H9 (cell line): ENCODE measurements at regions not wholly inside any gene's neighbourhood (a gene's known extent, or its start where the extent isn't known, plus 50 kb on each side); places are given as distances from the start of the nearest gene placed in this dataset.

Source experiments
- DNase-seq: peaks from one replicate; pipeline ENCODE4 v3.0.0-alpha.2; 2017
- H2AFZ ChIP-seq: one replicate; pipeline ENCODE4 v1.6.1; 2013; ENCODE audit warnings: mild to moderate bottlenecking, low read length, control low read depth, moderate library complexity
- H2AK5ac ChIP-seq: 2 replicates; pipeline ENCODE4 v1.6.1; 2013; ENCODE audit warnings: low read length, control low read depth, mixed read lengths; ENCODE audit not compliant: insufficient read length
- H2BK120ac ChIP-seq: one replicate; pipeline ENCODE4 v1.6.1; 2013; ENCODE audit warnings: low read depth, mild to moderate bottlenecking, low read length, control low read depth, inconsistent platforms; ENCODE audit not compliant: poor library complexity, severe bottlenecking
- H2BK12ac ChIP-seq: 2 replicates; pipeline ENCODE4 v1.6.1; 2013; ENCODE audit warnings: low read length, control low read depth, mixed read lengths, low read depth; ENCODE audit not compliant: insufficient read length
- H2BK15ac ChIP-seq: 2 replicates; pipeline ENCODE4 v1.6.1; 2013; ENCODE audit warnings: low read depth, low read length, control low read depth
- H2BK20ac ChIP-seq: one replicate; pipeline ENCODE4 v1.6.1; 2013; ENCODE audit warnings: low read depth, mild to moderate bottlenecking, low read length, control low read depth, inconsistent platforms; ENCODE audit not compliant: poor library complexity, severe bottlenecking
- H2BK5ac ChIP-seq: 2 replicates; pipeline ENCODE4 v1.6.1; 2013; ENCODE audit warnings: low read length, control low read depth, mixed read lengths; ENCODE audit not compliant: insufficient read length
- H3K14ac ChIP-seq: 2 replicates; pipeline ENCODE4 v1.6.1; 2013; ENCODE audit warnings: low read length, control low read depth; ENCODE audit not compliant: insufficient read depth
- H3K18ac ChIP-seq: 2 replicates; pipeline ENCODE4 v1.6.1; 2013; ENCODE audit warnings: low read depth, mild to moderate bottlenecking, mixed read lengths, low read length, control low read depth; ENCODE audit not compliant: insufficient read length
- H3K23ac ChIP-seq: 2 replicates; pipeline ENCODE4 v1.6.1; 2013; ENCODE audit warnings: low read length, control low read depth, mixed read lengths, low read depth; ENCODE audit not compliant: insufficient read length
- H3K23me2 ChIP-seq: 2 replicates; pipeline ENCODE4 v1.6.1; 2013; ENCODE audit warnings: low read depth, mild to moderate bottlenecking, mixed read lengths, low read length, control low read depth; ENCODE audit not compliant: insufficient read length, poor library complexity, severe bottlenecking
- H3K27ac ChIP-seq: 2 replicates; pipeline ENCODE4 v1.5.1; 2013; ENCODE audit warnings: low read length, control low read depth, mixed read lengths, low read depth; ENCODE audit not compliant: insufficient read length
- H3K27me3 ChIP-seq: 2 replicates; pipeline ENCODE4 v1.6.1; 2013; ENCODE audit warnings: low read length, control low read depth, inconsistent platforms; ENCODE audit not compliant: insufficient read depth
- H3K4ac ChIP-seq: 2 replicates; pipeline ENCODE4 v1.6.1; 2013; ENCODE audit warnings: low read depth, mild to moderate bottlenecking, control low read depth, inconsistent platforms, low read length, moderate library complexity
- H3K4me1 ChIP-seq: 2 replicates; pipeline ENCODE4 v1.6.1; 2013; ENCODE audit warnings: low read length, control low read depth, inconsistent platforms; ENCODE audit not compliant: insufficient read depth
- H3K4me2 ChIP-seq: 2 replicates; pipeline ENCODE4 v1.6.1; 2013; ENCODE audit warnings: low read length, control low read depth, mixed read lengths; ENCODE audit not compliant: insufficient read length, insufficient read depth
- H3K56ac ChIP-seq: 2 replicates; pipeline ENCODE4 v1.6.1; 2013; ENCODE audit warnings: low read depth, mild to moderate bottlenecking, mixed read lengths, low read length, control low read depth; ENCODE audit not compliant: insufficient read length
- H3K79me1 ChIP-seq: 2 replicates; pipeline ENCODE4 v1.6.1; 2013; ENCODE audit warnings: low read depth, mild to moderate bottlenecking, moderate library complexity, low read length, control low read depth, inconsistent platforms; ENCODE audit not compliant: insufficient read depth, poor library complexity, severe bottlenecking
- H3K79me2 ChIP-seq: 2 replicates; pipeline ENCODE4 v1.6.1; 2013; ENCODE audit warnings: low read length, control low read depth, inconsistent platforms; ENCODE audit not compliant: insufficient read depth
- H3K9ac ChIP-seq: 2 replicates; pipeline ENCODE4 v1.6.1; 2013; ENCODE audit warnings: low read length, control low read depth, mixed read lengths; ENCODE audit not compliant: insufficient read length; ENCODE audit errors: extremely low read depth
- H3K9me3 ChIP-seq: one replicate; pipeline ENCODE4 v1.6.1; 2013; ENCODE audit warnings: low read depth, low read length, inconsistent platforms; ENCODE audit not compliant: control insufficient read depth
- H3T11ph ChIP-seq: one replicate; pipeline ENCODE4 v1.6.1; 2013; ENCODE audit warnings: mild to moderate bottlenecking, low read length, control low read depth, inconsistent platforms
- H4K20me1 ChIP-seq: one replicate; pipeline ENCODE4 v1.6.1; 2013; ENCODE audit not compliant: control insufficient read depth, insufficient read length, insufficient read depth
- H4K5ac ChIP-seq: 2 replicates; pipeline ENCODE4 v1.6.1; 2013; ENCODE audit warnings: low read depth, mild to moderate bottlenecking, mixed read lengths, low read length, control low read depth; ENCODE audit not compliant: insufficient read length
- H4K8ac ChIP-seq: replicated peaks from 2 replicates; pipeline ENCODE4 v1.6.1; 2013; ENCODE audit warnings: low read length, control low read depth, mixed read lengths, low read depth; ENCODE audit not compliant: insufficient read length
- H4K91ac ChIP-seq: 2 replicates; pipeline ENCODE4 v1.6.1; 2013; ENCODE audit warnings: low read depth, mild to moderate bottlenecking, moderate library complexity, mixed read lengths, low read length, control low read depth; ENCODE audit not compliant: insufficient read length
- H3K27ac Mint-ChIP-seq, 3 experiments: 2 replicates in 2 of 3; 3 replicates in 1 of 3; pipeline ENCODE4 v1.8.0; 2020 to 2021; ENCODE audit warnings: mixed read lengths in 3 of 3, mild to moderate bottlenecking in 1 of 3, moderate library complexity in 1 of 3
- H3K27me3 Mint-ChIP-seq: 2 replicates; pipeline ENCODE4 v1.8.0; 2021; ENCODE audit warnings: low read depth, mild to moderate bottlenecking, moderate library complexity, mixed read lengths
- H3K36me3 Mint-ChIP-seq, 3 experiments: 2 replicates in 2 of 3; 3 replicates in 1 of 3; pipeline ENCODE4 v1.8.0; 2020 to 2021; ENCODE audit warnings: low read depth in 3 of 3, mixed read lengths in 3 of 3; ENCODE audit not compliant: insufficient read depth in 1 of 3
- H3K4me1 Mint-ChIP-seq, 2 experiments: 2 replicates each; pipeline ENCODE4 v1.8.0; 2020; ENCODE audit warnings: mixed read lengths in 2 of 2
- H3K4me3 Mint-ChIP-seq, 2 experiments: 2 replicates in 1 of 2; 3 replicates in 1 of 2; pipeline ENCODE4 v1.8.0; 2020 to 2021; ENCODE audit warnings: mild to moderate bottlenecking in 2 of 2, mixed read lengths in 2 of 2, moderate library complexity in 1 of 2
- H3K9me3 Mint-ChIP-seq, 2 experiments: 2 replicates in 1 of 2; 3 replicates in 1 of 2; pipeline ENCODE4 v1.8.0; 2020; ENCODE audit warnings: mild to moderate bottlenecking in 2 of 2, mixed read lengths in 2 of 2, moderate library complexity in 1 of 2
- CTCF ChIP-seq: fragments of 200-600 bp; sonication (generic); conservative IDR thresholded peaks from 3 replicates; pipeline ENCODE4 v1.8.0; 2021; ENCODE audit warnings: antibody characterized with exemption, mild to moderate bottlenecking
- WGBS: extraction: QIAGEN DNeasy Blood & Tissue Kit; methylation state at CpG from one replicate; pipeline ENCODE4 v1.1.7; 2013; ENCODE audit warnings: missing lambda C conversion rate, low lambda C conversion rate, mixed read lengths; ENCODE audit not compliant: insufficient read length; ENCODE audit errors: extremely low coverage; 5-methylcytosine and 5-hydroxymethylcytosine counted together

- no peak overlapping the region for H4K8ac ChIP-seq
- no peak overlapping the region for H3K14ac ChIP-seq
- Mint-ChIP-seq H3K36me3 (no peaks in the 10 kb centered on the region; a peak in 1 of 7 replicates), H3K27ac (no peak overlapping the region), H3K27me3 (no peaks in the 10 kb centered on the region), H3K4me3 (no peak overlapping the region), H3K9me3 (peaks cover 0 to 4% of the 10 kb centered on the region in 2 experiments; a peak in 2 of 5 replicates), H3K4me1 (peaks cover under 1 to 4% of the 10 kb centered on the region in 2 experiments)
- no peak overlapping the region for H3K4ac ChIP-seq
- H2BK20ac ChIP-seq, result no peak overlapping the region
- no CpG with 5 or more reads among the region's 2 CpGs for WGBS
- no peak overlapping the region for H3T11ph ChIP-seq
- H2BK15ac ChIP-seq, result no peak overlapping the region
- H4K5ac ChIP-seq, result no peak overlapping the region
- no peaks in the 10 kb centered on the region for H4K20me1 ChIP-seq
- no peak overlapping the region for H2AFZ ChIP-seq
- H3K79me2 ChIP-seq, result peaks cover 1% of the 10 kb centered on the region; the same call in 1 of the 2 replicates
- H3K4me2 ChIP-seq, result no peak overlapping the region
- no peak for TF ChIP-seq CTCF
- no peak overlapping the region for H2AK5ac ChIP-seq
- no peak overlapping the region for H3K23ac ChIP-seq
- DNase-seq, result no peak
- H3K79me1 ChIP-seq, result no peaks in the 10 kb centered on the region
- no peak overlapping the region for H2BK12ac ChIP-seq
- H3K18ac ChIP-seq, result no peak overlapping the region
- H3K9ac ChIP-seq, result no peak overlapping the region
- H3K4me1 ChIP-seq, result no peaks in the 10 kb centered on the region
- no peak overlapping the region for H2BK5ac ChIP-seq
- H3K56ac ChIP-seq, result no peak overlapping the region
- no peak overlapping the region for H2BK120ac ChIP-seq
- H3K9me3 ChIP-seq, result no peaks in the 10 kb centered on the region
- H4K91ac ChIP-seq, result no peak overlapping the region
- H3K27ac ChIP-seq, result no peak overlapping the region
- H3K27me3 ChIP-seq, result no peaks in the 10 kb centered on the region
- H3K23me2 ChIP-seq, result no peaks in the 10 kb centered on the region
Measured at GRCh38 chr6:40222354-40222753, 288.1 kb upstream of the MOCS1 start.
